Hepatocyte (in vitro differentiated cells): ENCODE measurements at regions not wholly inside any gene's neighbourhood (a gene's known extent, or its start where the extent isn't known, plus 50 kb on each side); places are given as distances from the start of the nearest gene placed in this dataset.
"Not testable (repeated sequence)": the region's sequence is repeated elsewhere in the genome, so short reads cannot be mapped to it uniquely, and the experiment has no call there.

Experiments used
- CTCF ChIP-seq: fragments of 200-600 bp; sonication (generic); IDR thresholded peaks from 2 replicates; pipeline ENCODE4 v1.5.1; 2016; ENCODE audit warnings: antibody characterized with exemption, mild to moderate bottlenecking; ENCODE audit not compliant: poor library complexity
- EZH2 ChIP-seq: fragments of 200-600 bp; sonication (generic); IDR thresholded peaks from 2 replicates; pipeline ENCODE4 v1.6.1; 2016; ENCODE audit warnings: antibody characterized with exemption, mild to moderate bottlenecking, borderline replicate concordance

GRCh38 chr14:105688664-105689221, 162.4 kb downstream of the TMEM121 start:
- TF ChIP-seq CTCF, EZH2: not testable (repeated sequence)
